NCI-H146 treated with DMSO at 0.1 percent for 48 hours (cell line): ENCODE measurements at regions not wholly inside any gene's neighbourhood (a gene's known extent, or its start where the extent isn't known, plus 50 kb on each side); places are given as distances from the start of the nearest gene placed in this dataset.
A peak's percentile ranks its signal among the peaks of the same experiment; 100 is the strongest.

Source experiments
- DNase-seq: peaks from one replicate; lab custom pipeline; 2025; ENCODE audit not compliant: unreplicated experiment; lab: John Stamatoyannopoulos, UW

GRCh38 chr3:178302966-178303930 is 233.0 kb upstream of the KCNMB2 start:
- DNase-seq = no peak

GRCh38 chr3:178304758-178305467 is 231.3 kb upstream of the KCNMB2 start:
- DNase-seq = no peak

- DNase-seq = no peak
Measured at GRCh38 chr3:178306432-178307115, 229.7 kb upstream of the KCNMB2 start.

- DNase-seq = no peak
Measured at GRCh38 chr3:178308771-178309170, 227.5 kb upstream of the KCNMB2 start.

- DNase-seq = no peak
Measured at GRCh38 chr3:178310949-178311348, 225.3 kb upstream of the KCNMB2 start.

GRCh38 chr3:178313716-178314115 is 222.5 kb upstream of the KCNMB2 start:
- no peak for DNase-seq

GRCh38 chr3:178318340-178318739 is 217.9 kb upstream of the KCNMB2 start:
- no peak for DNase-seq

- DNase-seq = no peak
Measured at GRCh38 chr3:178318941-178319816, 217.1 kb upstream of the KCNMB2 start.

GRCh38 chr3:178320456-178321351 is 215.5 kb upstream of the KCNMB2 start:
- peak; percentile 88 for DNase-seq

GRCh38 chr3:178324356-178324755 is 211.9 kb upstream of the KCNMB2 start:
- DNase-seq = no peak

GRCh38 chr3:178325330-178325729 is 210.9 kb upstream of the KCNMB2 start:
- peak; percentile 52 for DNase-seq

GRCh38 chr3:178329936-178330335 is 206.3 kb upstream of the KCNMB2 start:
- DNase-seq = no peak

- no peak for DNase-seq
Measured at GRCh38 chr3:178334239-178334638, 202.0 kb upstream of the KCNMB2 start.

- no peak for DNase-seq
Measured at GRCh38 chr3:178336336-178336735, 199.9 kb upstream of the KCNMB2 start.

GRCh38 chr3:178340506-178340905 is 195.7 kb upstream of the KCNMB2 start:
- no peak for DNase-seq

GRCh38 chr3:178341636-178342035 is 194.6 kb upstream of the KCNMB2 start:
- DNase-seq = no peak

- no peak for DNase-seq
Measured at GRCh38 chr3:178342111-178342510, 194.1 kb upstream of the KCNMB2 start.

- no peak for DNase-seq
Measured at GRCh38 chr3:178343433-178344038, 192.7 kb upstream of the KCNMB2 start.

GRCh38 chr3:178345944-178346343 is 190.3 kb upstream of the KCNMB2 start:
- no peak for DNase-seq
